Mesenchymal stem cell (in vitro differentiated cells and primary cell): ENCODE measurements at regions not wholly inside any gene's neighbourhood (a gene's known extent, or its start where the extent isn't known, plus 50 kb on each side); places are given as distances from the start of the nearest gene placed in this dataset.

ENCODE experiments used
- DNase-seq: peaks from one replicate; pipeline ENCODE4 v3.0.0-alpha.2; 2013
- H2AFZ ChIP-seq: one replicate; pipeline ENCODE4 v1.6.1; 2013; ENCODE audit warnings: low read depth, mild to moderate bottlenecking, control low read depth, inconsistent platforms, low read length, moderate library complexity
- H2AK5ac ChIP-seq: 2 replicates; pipeline ENCODE4 v1.6.1; 2013; ENCODE audit warnings: low read length, moderate library complexity, mild to moderate bottlenecking, inconsistent platforms; ENCODE audit not compliant: severe bottlenecking
- H2BK120ac ChIP-seq: one replicate; pipeline ENCODE4 v1.6.1; 2013; ENCODE audit warnings: low read depth, mild to moderate bottlenecking, inconsistent platforms, low read length, moderate library complexity
- H2BK12ac ChIP-seq, 2 experiments: one replicate each; pipeline ENCODE4 v1.6.1; 2013; ENCODE audit warnings: inconsistent platforms in 2 of 2, low read length in 2 of 2, mild to moderate bottlenecking in 2 of 2, moderate library complexity in 2 of 2, control low read depth in 1 of 2
- H2BK15ac ChIP-seq: one replicate; pipeline ENCODE4 v1.6.1; 2013; ENCODE audit warnings: mild to moderate bottlenecking, low read depth, inconsistent platforms; ENCODE audit not compliant: poor library complexity, severe bottlenecking
- H2BK5ac ChIP-seq: 2 replicates; pipeline ENCODE4 v1.6.1; 2013; ENCODE audit warnings: low read depth, mild to moderate bottlenecking, low read length, control low read depth, inconsistent platforms; ENCODE audit not compliant: poor library complexity, severe bottlenecking
- H3K14ac ChIP-seq, 2 experiments: one replicate each; pipeline ENCODE4 v1.6.1; 2013; ENCODE audit warnings: inconsistent platforms in 2 of 2, low read length in 2 of 2, control low read depth in 1 of 2, mild to moderate bottlenecking in 1 of 2, moderate library complexity in 1 of 2
- H3K18ac ChIP-seq, 2 experiments: one replicate each; pipeline ENCODE4 v1.6.1; 2013; ENCODE audit warnings: inconsistent platforms in 2 of 2, low read length in 2 of 2, control low read depth in 1 of 2, low read depth in 1 of 2, mild to moderate bottlenecking in 1 of 2
- H3K23ac ChIP-seq, 2 experiments: one replicate each; pipeline ENCODE4 v1.6.1; 2013; ENCODE audit warnings: inconsistent platforms in 2 of 2, low read length in 2 of 2, mild to moderate bottlenecking in 2 of 2, moderate library complexity in 2 of 2, control low read depth in 1 of 2
- H3K27ac ChIP-seq: 2 replicates; pipeline ENCODE4 v1.5.1; 2013; ENCODE audit warnings: mild to moderate bottlenecking, moderate library complexity, low read length, control low read depth, inconsistent platforms; ENCODE audit not compliant: poor library complexity, severe bottlenecking
- H3K27me3 ChIP-seq, 2 experiments: 2 replicates each; pipeline versions ENCODE4 v1.6.1 to v1.7.0; 2013; ENCODE audit warnings: low read length in 2 of 2, mild to moderate bottlenecking in 2 of 2, moderate library complexity in 2 of 2, control low read depth in 1 of 2, inconsistent platforms in 1 of 2; ENCODE audit not compliant: control insufficient read depth in 1 of 2, insufficient read depth in 1 of 2
- H3K36me3 ChIP-seq, 2 experiments: 2 replicates each; pipeline versions ENCODE4 v1.6.1 to v1.7.0; 2013; ENCODE audit warnings: low read length in 2 of 2, control low read depth in 1 of 2, inconsistent platforms in 1 of 2, low read depth in 1 of 2, mild to moderate bottlenecking in 1 of 2; ENCODE audit not compliant: insufficient read depth in 2 of 2, control insufficient read depth in 1 of 2
- H3K4ac ChIP-seq, 2 experiments: one replicate each; pipeline ENCODE4 v1.6.1; 2013; ENCODE audit warnings: inconsistent platforms in 2 of 2, low read length in 2 of 2, mild to moderate bottlenecking in 2 of 2, moderate library complexity in 2 of 2, control low read depth in 1 of 2, low read depth in 1 of 2
- H3K4me1 ChIP-seq: 2 replicates; pipeline ENCODE4 v1.6.1; 2013; ENCODE audit warnings: low read depth, low read length, control low read depth; ENCODE audit not compliant: control insufficient read depth, insufficient read depth
- H3K4me2 ChIP-seq: 2 replicates; pipeline ENCODE4 v1.6.1; 2013; ENCODE audit warnings: low read length, mild to moderate bottlenecking, inconsistent platforms; ENCODE audit not compliant: poor library complexity, severe bottlenecking
- H3K4me3 ChIP-seq, 2 experiments: 2 replicates each; pipeline versions ENCODE4 v1.5.1 to v1.7.0; 2013; ENCODE audit warnings: low read length in 2 of 2, mild to moderate bottlenecking in 2 of 2, control low read depth in 1 of 2, low read depth in 1 of 2; ENCODE audit not compliant: insufficient read depth in 1 of 2
- H3K79me1 ChIP-seq: replicated peaks from 2 replicates; pipeline ENCODE4 v1.6.1; 2013; ENCODE audit warnings: mild to moderate bottlenecking, control low read depth, low read length, inconsistent platforms; ENCODE audit not compliant: poor library complexity, severe bottlenecking
- H3K9ac ChIP-seq: 2 replicates; pipeline ENCODE4 v1.7.0; 2013; ENCODE audit warnings: mild to moderate bottlenecking, low read length, moderate library complexity
- H3K9me3 ChIP-seq: 2 replicates; pipeline ENCODE4 v1.7.0; 2013; ENCODE audit warnings: mild to moderate bottlenecking, low read length; ENCODE audit not compliant: control insufficient read depth
- H4K8ac ChIP-seq: one replicate; pipeline ENCODE4 v1.6.1; 2013; ENCODE audit warnings: inconsistent platforms, mild to moderate bottlenecking, low read length, moderate library complexity
- H4K91ac ChIP-seq: one replicate; pipeline ENCODE4 v1.6.1; 2013; ENCODE audit warnings: mild to moderate bottlenecking, low read length, inconsistent platforms
- WGBS: methylation state at CpG from one replicate; pipeline ENCODE4 v1.1.7; 2013; ENCODE audit warnings: mixed read lengths; 5-methylcytosine and 5-hydroxymethylcytosine counted together

- H3K4me3 ChIP-seq = no peak overlapping the region
- H2AK5ac ChIP-seq = no peak overlapping the region
- no peak overlapping the region for H3K9ac ChIP-seq
- no peak overlapping the region for H3K18ac ChIP-seq
- H3K4ac ChIP-seq = no peak overlapping the region
- H3K36me3 ChIP-seq = no peaks in the 10 kb centered on the region
- no peak overlapping the region for H2BK5ac ChIP-seq
- H2BK12ac ChIP-seq = no peak overlapping the region
- H2AFZ ChIP-seq = no peak overlapping the region
- H3K4me2 ChIP-seq = no peak overlapping the region
- H3K4me1 ChIP-seq = no peaks in the 10 kb centered on the region
- H3K9me3 ChIP-seq = peaks cover 12% of the 10 kb centered on the region
- no peak overlapping the region for H2BK15ac ChIP-seq
- H4K8ac ChIP-seq = no peak overlapping the region
- no peaks in the 10 kb centered on the region for H3K79me1 ChIP-seq
- H3K27me3 ChIP-seq = no peaks in the 10 kb centered on the region
- no peak overlapping the region for H2BK120ac ChIP-seq
- WGBS = 31% methylated on average over 1 of the region's 2 CpGs
- H3K23ac ChIP-seq = no peak overlapping the region
- DNase-seq = no peak
- H3K27ac ChIP-seq = no peak overlapping the region
- H3K14ac ChIP-seq = no peak overlapping the region
- H4K91ac ChIP-seq = no peak overlapping the region
These were observed 398.2 kb upstream of the SPANXN1 start for GRCh38 chrX:144849141-144849540.

- H3K27ac ChIP-seq = no peak overlapping the region
- no peak overlapping the region for H2BK15ac ChIP-seq
- H4K91ac ChIP-seq = no peak overlapping the region
- H3K36me3 ChIP-seq = no peaks in the 10 kb centered on the region
- no peak overlapping the region for H3K4me3 ChIP-seq
- no peak overlapping the region for H2BK12ac ChIP-seq
- H3K27me3 ChIP-seq = no peaks in the 10 kb centered on the region
- H2BK5ac ChIP-seq = no peak overlapping the region
- no peak overlapping the region for H2AK5ac ChIP-seq
- H4K8ac ChIP-seq = no peak overlapping the region
- DNase-seq = peak; percentile 5
- H2BK120ac ChIP-seq = no peak overlapping the region
- H2AFZ ChIP-seq = no peak overlapping the region
- H3K18ac ChIP-seq = no peak overlapping the region
- no peak overlapping the region for H3K23ac ChIP-seq
- no peaks in the 10 kb centered on the region for H3K79me1 ChIP-seq
- no peak overlapping the region for H3K4me2 ChIP-seq
- no peak overlapping the region for H3K4ac ChIP-seq
- H3K14ac ChIP-seq = no peak overlapping the region
- no peak overlapping the region for H3K9ac ChIP-seq
- H3K4me1 ChIP-seq = no peaks in the 10 kb centered on the region
- H3K9me3 ChIP-seq = no peaks in the 10 kb centered on the region
These were observed 351.0 kb upstream of the SPANXN1 start for GRCh38 chrX:144896323-144896722.

GRCh38 chrX:144901521-144901920, 345.8 kb upstream of the SPANXN1 start:
- H3K36me3 ChIP-seq = no peaks in the 10 kb centered on the region
- H2AK5ac ChIP-seq = no peak overlapping the region
- no peak overlapping the region for H2BK15ac ChIP-seq
- H3K23ac ChIP-seq = no peak overlapping the region
- H3K18ac ChIP-seq = no peak overlapping the region
- no peaks in the 10 kb centered on the region for H3K27me3 ChIP-seq
- no peak overlapping the region for H4K8ac ChIP-seq
- H3K4me2 ChIP-seq = no peak overlapping the region
- no peak overlapping the region for H2BK12ac ChIP-seq
- H3K27ac ChIP-seq = no peak overlapping the region
- H3K4me1 ChIP-seq = no peaks in the 10 kb centered on the region
- no peaks in the 10 kb centered on the region for H3K9me3 ChIP-seq
- H3K4ac ChIP-seq = no peak overlapping the region
- H2AFZ ChIP-seq = no peak overlapping the region
- H2BK120ac ChIP-seq = no peak overlapping the region
- H3K4me3 ChIP-seq = no peak overlapping the region
- no peak overlapping the region for H3K14ac ChIP-seq
- H2BK5ac ChIP-seq = no peak overlapping the region
- 83% methylated on average over 3 of the region's 3 CpGs for WGBS
- no peak for DNase-seq
- no peak overlapping the region for H3K9ac ChIP-seq
- no peak overlapping the region for H4K91ac ChIP-seq
- no peaks in the 10 kb centered on the region for H3K79me1 ChIP-seq

- H2BK120ac ChIP-seq = no peak overlapping the region
- no peak overlapping the region for H3K4me2 ChIP-seq
- no peak overlapping the region for H3K4ac ChIP-seq
- no peaks in the 10 kb centered on the region for H3K36me3 ChIP-seq
- no peak overlapping the region for H3K23ac ChIP-seq
- no peak overlapping the region for H3K9ac ChIP-seq
- H3K4me1 ChIP-seq = no peaks in the 10 kb centered on the region
- H2BK15ac ChIP-seq = no peak overlapping the region
- H2BK5ac ChIP-seq = no peak overlapping the region
- 34% methylated on average over 1 of the region's 2 CpGs for WGBS
- no peak overlapping the region for H3K18ac ChIP-seq
- no peak overlapping the region for H4K8ac ChIP-seq
- no peak overlapping the region for H4K91ac ChIP-seq
- no peak overlapping the region for H3K4me3 ChIP-seq
- H3K27me3 ChIP-seq = no peaks in the 10 kb centered on the region
- no peak for DNase-seq
- no peaks in the 10 kb centered on the region for H3K79me1 ChIP-seq
- no peak overlapping the region for H3K14ac ChIP-seq
- H2AK5ac ChIP-seq = no peak overlapping the region
- H3K9me3 ChIP-seq = peaks cover 17% of the 10 kb centered on the region
- H3K27ac ChIP-seq = no peak overlapping the region
- H2AFZ ChIP-seq = no peak overlapping the region
- no peak overlapping the region for H2BK12ac ChIP-seq
These were observed 330.5 kb upstream of the SPANXN1 start for GRCh38 chrX:144916785-144917184.
